ENCODE measurements at regions not wholly inside any gene's neighbourhood (a gene's known extent, or its start where the extent isn't known, plus 50 kb on each side); places are given as distances from the start of the nearest gene placed in this dataset.
A peak's percentile ranks its signal among the peaks of the same experiment; 100 is the strongest.
"Not testable (repeated sequence)": the region's sequence is repeated elsewhere in the genome, so short reads cannot be mapped to it uniquely, and the experiment has no call there.

DNA sequence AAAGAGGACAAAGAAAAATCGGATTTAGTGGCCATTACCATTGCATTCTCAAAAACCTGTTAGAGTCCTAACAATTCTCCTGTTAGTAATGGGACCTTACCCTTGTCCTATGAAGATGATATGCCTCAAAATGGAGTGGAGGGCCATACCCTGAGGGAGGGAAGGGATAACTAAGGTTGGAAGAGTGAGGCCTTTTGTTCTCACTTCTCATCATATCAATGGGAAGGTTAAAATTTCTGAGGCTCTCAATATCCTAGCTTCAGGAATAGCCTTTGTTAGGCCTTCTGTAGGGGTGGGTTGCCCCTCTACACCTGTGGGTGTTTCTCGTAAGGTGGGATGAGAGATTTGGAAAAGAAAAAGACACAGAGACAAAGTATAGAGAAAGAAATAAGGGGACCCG is 109.4 kb upstream of the SGIP1 start:
- not testable (repeated sequence) for DNase-seq (ENCODE audit: low spot score)

DNA sequence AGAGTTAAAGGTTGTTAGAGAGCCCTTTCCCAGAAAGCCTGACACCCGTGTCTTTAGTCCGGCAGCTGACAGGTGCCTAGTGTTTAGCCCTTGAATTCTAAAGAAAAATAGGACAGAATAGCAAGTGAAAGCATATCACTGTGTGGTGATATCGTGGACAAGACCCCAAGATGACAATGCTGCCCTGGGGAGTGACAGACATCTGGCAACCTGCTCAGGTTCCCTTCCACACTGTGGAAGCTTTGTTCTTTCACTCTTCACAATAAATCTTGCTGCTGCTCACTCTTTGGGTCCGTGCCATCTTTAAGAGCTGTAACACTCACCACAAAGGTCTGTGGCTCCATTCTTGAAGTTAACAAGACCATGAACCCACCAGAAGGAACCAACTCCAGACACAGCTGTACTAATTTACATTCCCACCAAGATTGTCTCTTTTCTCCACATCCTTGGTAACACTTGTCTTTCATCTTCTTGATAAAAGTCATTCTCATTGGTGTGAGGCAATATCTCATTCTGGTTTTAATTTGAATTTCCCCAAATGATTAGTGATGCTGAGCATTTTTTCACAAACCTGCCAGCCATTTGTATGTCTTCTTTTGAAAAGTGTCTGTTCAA is 107.6 kb upstream of the SGIP1 start:
- no peak for DNase-seq (ENCODE audit: low spot score)

DNA sequence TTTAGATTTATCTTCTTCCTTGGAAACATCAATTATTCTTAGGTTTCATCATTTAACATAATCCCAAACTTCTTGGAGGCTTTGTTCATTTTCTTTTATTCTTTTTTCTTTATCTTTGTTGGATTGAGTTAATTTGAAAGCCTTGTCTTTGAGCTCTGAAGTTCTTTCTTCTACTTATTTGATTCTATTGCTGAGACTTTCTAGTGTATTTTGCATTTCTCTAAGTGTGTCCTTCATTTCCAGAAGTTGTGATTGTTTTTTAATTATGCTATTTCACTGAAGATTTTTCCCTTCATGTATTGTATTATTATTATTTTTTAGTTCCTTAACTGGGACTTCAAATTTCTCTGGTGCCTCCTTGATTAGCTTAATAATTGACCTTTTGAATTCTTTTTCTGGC is 103.1 kb upstream of the SGIP1 start:
- not testable (repeated sequence) for DNase-seq (ENCODE audit: low spot score)

DNA sequence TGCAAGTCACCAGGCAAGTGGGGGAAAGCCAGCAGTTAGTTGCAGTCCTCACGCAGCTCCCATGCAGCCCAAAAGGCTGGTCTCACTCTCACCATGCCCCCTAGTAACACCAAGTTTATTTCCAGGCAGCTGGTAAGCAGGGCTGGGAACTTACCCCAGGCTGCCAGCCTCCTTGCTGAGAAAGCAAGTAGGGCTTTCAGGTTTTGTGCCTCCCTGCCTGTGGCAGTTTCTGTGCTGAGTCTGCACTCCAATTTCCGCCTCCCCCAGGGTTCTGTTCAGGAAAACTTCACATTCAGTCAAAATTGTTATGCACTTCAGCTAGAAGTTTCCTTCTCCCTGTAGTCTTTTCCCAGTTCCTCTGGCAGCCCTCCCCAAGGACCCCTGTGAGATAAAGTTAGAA is 102.0 kb upstream of the SGIP1 start:
- DNase-seq (ENCODE audit: low spot score): no peak

DNA sequence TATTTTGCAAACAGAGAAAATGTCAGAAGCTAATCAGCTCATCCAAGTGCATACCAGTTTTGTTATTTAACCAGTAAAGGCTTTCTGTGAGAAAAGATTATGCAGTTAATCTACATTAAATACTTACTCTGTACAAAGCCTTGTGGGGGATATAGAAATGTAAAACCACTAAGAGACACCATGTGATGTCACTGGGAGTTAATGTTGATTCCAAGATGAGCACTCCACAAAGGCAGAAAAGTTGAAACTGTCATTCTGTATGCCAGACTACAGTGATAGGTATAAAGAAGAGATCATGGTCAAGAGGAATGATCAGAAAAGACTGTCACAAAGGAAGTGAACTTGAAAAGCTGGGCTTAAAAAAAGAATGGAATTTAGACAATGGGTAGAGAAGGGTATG is 100.3 kb upstream of the SGIP1 start:
- no peak for DNase-seq (ENCODE audit: low spot score)

DNA sequence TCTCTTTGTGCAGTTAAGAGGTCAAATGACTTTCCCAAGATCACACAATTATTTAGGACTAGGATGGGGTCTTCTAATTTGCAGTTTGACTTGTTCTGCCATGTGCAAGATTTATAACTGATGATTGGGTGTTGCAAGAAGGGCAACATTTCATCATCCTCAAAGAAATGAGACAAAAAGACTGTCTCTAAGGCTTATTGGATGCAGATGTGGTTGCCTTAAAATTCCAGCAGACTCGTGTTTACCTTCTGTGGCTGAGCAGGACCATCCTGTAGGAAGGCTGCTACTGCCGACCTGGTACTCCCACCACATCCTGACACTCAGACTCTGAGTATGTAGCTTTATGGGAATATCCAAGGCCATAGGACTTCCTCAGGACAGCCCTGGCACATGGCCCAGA is 99.9 kb upstream of the SGIP1 start:
- DNase-seq (ENCODE audit: low spot score): no peak

DNA sequence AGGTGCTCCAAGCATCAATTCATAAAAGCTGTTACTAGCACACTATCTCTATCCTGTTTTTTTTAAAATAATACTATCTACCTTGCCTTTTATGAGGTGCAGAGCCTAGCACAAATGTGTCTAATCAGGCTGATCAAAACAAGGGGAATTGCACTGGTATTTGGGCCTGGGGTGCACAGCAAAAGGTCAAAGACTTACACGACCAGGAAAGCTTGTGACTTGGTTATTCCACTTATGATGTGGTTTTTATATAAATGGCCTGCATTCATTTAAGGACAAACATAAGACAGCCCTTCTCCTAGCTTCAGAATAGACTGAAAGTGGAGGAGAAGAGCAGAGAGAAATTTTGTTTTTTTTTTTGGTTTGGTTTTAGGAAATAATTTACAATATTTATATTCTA is 98.4 kb upstream of the SGIP1 start:
- DNase-seq (ENCODE audit: low spot score): no peak

DNA sequence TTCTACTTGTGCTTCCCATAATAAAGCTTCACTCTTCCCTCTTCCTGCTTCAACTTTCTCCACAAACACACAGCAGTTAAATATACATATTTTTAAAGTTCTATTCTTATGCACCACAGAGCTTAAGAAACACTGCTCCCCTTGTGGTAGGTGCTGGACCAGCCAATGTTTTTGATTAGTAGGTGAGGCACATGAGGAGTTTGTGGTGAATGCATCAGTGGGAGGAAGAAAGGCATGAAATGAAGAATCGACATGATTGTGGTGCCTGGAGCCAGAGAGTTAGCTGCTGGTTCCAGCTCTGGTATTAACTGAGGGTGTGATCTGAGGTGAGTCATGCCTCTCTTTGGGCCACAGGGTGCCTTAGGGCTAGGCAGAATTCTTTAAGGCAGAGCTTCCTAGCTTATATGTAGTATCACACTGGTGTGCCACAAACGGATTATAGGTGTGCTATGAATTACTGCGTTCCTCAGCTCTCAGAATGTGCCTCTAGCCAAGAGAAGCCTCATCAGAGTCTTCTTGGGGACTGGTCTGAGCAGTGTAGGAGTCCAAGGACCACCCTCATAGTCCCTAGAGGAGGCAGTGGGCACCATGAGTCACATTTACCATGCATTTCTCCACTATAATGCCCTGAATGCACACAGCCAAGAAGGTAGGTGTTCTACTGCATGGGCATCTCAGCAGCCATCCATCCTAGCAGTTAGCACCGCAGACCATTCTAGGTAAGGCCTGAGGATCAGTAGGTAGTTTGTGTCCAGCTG is 97.4 kb upstream of the SGIP1 start:
- no peak for DNase-seq (ENCODE audit: low spot score)

DNA sequence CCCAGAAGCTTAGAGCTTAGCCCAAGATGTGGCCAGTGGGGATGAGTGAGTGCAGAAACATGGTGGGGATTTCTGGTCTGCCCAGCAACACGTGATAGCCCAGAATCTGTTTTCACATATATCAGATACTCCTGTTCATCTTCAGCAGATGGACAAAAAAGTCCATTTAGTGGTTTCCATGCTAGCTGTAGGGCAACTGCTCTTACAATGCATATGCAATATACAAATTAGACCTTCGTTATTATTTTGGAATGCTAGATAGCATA is 96.9 kb upstream of the SGIP1 start:
- DNase-seq (ENCODE audit: low spot score): no peak

DNA sequence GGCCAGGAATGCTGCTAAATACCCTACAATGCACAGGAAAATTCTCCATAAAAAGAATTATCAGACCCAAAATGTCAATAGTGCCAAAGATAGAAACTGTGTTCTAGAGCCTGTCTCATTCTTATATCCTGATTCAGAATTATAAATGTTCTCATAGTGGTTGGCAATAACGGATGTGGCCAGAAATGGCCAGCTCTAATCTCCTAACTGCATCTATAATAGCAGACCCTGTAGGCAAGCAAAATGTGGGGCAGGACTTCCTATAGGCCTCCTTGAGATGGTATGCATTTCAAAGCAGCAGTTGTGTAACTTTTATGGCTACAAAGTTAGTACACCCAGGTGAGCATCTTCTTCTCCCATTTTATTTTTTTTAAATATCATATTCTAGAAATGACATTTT is 95.9 kb upstream of the SGIP1 start:
- DNase-seq (ENCODE audit: low spot score): no peak

DNA sequence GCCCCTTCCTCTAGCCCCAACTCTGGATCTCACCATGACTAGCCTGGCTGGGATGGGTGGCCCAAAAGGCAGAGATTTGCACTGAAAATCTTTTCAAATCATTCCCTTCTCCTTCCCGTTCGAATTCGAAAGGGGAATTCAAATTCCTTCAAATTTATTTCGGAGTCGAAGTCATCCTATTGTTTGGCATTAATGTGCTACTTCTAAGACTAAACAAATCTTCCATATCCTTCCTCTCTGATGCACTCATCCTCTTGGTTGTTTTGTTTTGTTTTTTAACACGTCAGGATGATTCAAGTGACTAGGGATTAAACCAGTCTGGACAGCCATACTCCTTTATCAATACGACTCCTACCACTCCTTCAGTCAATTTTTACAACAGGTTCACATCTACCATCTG is 95.5 kb upstream of the SGIP1 start:
- no peak for DNase-seq (ENCODE audit: low spot score)

DNA sequence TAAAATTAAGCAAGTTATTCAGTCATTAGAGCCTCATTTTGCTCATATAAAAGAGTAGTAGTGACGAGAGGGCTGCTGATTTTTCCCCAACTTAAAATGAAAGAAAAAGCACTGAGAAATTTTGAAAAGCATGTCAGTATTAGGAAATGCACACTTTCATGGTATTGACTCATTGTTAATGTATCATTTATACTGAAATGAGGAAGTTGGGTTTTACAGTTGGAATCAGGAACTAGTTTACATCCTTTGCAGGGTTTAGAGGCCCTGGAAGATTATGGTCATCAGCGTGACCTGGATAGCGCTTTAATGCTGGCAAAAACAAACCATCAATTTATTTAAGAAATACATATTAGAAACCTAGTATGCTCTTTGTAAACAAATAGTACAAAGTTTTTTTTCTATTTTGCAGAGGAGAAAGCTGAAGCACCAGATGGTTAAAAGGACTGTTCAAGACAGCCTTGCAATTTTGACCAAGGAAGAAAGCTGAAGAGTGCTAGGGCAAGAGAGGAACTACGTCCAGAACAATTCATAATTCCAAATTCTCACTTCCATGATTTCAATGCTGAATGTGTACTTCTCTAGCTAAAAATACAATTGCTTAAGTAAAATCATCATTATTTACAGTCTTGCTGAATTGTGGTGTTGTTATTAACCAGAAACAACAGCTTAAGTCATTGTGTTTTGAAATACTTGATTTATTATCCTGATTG is 94.8 kb upstream of the SGIP1 start:
- DNase-seq (ENCODE audit: low spot score): peak; percentile 43

DNA sequence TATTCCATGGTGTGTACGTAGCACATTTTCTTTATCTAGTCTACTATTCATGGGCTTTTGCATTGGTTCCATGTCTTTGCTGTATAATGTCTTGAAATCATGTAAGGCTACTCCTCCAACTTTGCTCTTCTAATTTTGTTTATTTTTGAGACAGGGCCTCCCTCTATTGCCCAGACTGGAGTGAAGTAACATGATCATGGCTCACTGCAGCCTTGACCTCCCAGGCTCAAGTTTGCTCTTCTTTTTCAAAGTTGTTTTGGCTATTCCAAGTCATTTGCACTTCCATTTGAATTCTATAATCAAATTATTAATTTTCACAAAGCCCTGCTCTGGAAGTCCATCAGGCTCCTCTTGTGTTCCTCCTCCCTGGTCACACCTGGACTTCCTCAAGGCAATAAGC is 90.2 kb upstream of the SGIP1 start:
- peak; percentile 14 for DNase-seq (ENCODE audit: low spot score)

DNA sequence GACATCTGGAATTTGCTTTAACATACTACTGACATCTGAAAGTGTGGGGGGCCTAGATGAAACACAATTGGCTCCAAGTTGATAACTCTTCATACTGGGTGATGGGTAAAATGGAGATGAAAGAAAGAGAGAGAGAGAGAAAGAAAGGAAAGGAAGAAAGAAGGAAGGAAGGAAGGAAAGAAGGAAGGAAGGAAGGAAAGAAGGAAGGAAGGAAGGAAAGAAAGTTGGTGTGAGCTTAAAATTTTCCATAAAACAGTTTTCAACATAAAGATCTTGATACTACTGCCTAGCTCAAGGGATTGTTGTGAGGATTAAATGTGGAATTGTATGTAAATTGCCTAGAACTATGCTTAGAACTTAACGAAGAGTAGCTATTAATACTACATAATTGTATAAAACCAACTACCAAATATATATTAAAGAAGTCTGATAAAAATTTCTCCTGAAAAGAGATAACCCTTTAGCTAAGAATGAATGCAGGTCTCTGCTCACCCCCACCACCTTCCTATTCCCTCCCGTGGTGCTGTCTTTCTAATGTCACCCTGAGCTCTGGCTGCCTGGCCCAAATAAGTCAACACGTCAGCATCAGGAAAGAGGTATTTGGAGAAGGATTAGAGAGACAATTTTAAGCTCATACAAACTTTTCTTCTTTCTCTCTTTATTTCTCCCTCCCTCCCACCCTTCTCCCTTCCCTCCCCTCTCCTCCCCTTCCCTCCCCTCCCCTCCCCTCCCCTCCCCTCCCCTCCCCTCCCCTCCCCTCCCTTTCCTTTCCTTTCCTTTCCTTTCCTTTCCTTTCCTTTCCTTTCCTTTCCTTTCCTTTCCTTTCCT is 89.3 kb upstream of the SGIP1 start:
- no peak for DNase-seq (ENCODE audit: low spot score)

DNA sequence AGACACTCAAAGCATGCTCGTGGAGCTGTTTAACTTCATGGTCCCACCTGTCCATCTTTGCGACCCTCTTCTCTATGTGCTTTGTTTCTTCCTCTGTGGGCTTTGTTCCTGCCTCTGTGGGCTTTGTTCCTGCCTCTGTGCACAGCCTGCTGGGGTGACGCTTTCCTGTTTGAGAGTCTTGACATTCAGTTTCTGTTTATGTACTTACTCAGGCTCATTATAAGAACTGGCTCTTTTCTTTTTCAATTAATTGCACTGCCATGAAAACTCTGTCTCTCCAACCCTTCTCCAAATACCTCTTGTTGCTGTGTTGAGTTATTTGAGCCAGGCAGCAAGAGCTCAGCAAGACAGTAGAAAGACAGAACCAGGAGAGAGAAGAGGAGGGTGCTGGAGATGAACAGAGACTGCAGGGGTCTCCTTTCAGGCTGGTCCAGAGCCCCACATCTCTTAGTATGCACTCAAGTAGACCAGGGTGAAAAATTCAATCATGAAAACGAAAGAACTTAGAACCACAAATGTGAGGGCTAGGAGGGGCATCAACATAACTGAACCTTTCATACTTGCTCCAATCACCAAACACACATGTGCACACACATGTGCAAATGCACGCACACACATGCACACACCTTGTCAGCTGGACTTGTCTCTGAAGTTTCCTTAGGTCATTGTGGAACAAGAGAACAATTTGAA is 88.3 kb upstream of the SGIP1 start:
- peak; percentile 58 for DNase-seq (ENCODE audit: low spot score)

DNA sequence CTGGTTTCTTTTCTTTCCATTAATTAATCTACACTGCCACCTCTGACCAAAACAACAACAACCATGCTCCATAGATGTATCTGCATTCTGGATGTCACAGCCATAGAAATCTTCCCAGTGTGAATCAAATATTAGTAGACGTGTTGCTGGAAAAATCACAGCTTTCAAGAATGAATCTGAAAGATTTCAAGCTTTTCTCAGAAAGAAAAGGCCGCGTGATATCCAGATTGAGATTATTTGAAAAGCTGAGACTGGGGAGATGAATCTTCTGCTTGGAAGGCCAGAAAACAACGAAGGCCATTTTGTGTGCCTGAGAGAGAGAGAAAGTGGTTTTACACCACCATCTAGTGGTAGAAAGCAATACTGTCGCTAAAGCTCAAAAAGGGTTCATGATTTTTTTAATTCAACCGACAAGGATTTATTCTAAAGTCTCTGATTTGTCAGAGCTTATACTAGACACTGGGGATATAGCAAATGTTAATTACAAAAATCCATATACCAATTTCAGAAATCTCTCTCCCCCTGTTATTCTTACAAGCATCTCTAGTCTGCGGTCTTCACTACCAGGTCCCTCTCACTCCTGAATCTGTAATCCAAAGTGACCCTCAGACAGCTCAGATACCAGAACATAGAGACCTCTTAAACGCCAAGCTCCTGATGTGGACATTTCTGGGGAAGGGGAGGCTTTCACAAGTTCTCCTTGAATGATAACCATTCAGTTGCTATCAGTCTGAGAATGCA is 87.5 kb upstream of the SGIP1 start:
- peak; percentile 87 for DNase-seq (ENCODE audit: low spot score)

DNA sequence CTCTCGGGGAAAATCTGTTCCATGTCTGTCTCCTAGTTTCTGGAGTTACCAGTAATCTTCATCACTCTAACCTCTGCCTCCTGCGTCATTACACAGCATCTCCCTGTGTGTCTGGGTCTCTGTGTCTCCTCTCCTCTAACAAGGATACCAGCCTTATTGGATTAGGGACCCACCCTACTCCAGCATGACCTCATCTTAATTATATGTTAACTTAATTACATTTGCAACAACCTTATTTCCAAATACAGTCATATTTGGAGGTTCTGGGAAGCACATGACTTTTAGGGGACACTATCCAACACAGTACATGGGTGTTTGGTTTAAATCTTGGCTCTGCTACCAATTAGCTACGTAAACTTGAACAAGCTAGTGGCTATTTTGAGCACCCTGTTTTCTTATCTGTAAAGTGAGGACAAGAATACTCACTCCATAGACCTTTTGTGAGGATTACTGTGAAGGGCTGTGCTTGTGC is 83.9 kb upstream of the SGIP1 start:
- no peak for DNase-seq (ENCODE audit: low spot score)

DNA sequence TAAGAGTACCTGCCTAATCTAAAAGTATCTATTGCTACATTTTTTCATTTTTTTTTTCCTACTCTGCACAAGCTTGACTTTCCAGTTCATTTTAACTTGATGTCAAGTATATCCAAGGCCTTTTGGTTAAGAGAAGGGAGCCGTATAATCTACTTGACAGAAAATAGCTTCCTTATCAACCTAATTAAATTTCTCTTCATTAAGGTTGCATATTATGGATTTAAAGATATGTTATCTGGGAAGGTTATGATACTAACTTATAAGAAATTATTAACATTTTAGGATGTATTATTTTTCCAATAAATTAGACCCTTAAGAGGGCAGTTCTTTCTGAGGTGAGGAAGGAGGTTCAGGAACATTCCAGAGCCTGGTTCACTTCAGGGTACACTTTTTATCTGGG is 83.1 kb upstream of the SGIP1 start:
- no peak for DNase-seq (ENCODE audit: low spot score)

DNA sequence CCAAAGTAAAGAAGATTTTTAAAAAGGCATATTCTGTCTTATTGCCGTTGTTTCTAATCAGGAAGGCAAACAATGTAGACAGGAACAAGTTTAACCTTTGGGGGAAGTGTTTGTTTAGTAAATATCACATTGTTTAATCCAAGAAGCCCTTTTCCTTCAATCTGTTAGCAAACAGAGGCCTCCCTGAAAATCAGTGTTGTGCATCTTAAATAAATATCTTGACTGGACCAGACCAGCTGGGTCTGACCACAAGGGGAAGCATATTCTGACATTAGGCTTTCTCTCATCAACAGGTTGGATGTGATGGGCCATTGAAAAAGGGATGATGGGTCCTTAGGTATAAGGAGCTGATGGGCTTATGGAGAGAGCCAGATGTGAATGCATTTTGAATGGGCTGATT is 81.8 kb upstream of the SGIP1 start:
- no peak for DNase-seq (ENCODE audit: low spot score)

DNA sequence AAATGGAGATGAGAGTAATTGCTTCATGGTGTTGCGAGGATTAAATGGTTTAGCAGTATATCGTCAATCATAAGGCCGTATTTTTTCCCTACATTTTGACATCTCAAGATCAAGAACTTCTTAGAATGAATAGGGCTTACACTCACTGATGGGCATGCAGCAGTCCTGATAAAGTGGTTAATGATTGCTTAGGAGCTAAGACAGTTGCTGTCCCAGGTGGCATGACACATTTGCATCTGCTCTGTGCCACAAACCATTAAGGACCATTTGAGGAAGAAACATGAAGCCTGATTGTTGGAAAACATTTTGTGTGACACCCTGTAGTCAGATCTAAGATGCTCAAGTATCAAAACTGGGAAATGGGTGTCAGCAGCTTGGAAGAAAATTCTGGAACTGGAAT is 81.0 kb upstream of the SGIP1 start:
- DNase-seq (ENCODE audit: low spot score): no peak

DNA sequence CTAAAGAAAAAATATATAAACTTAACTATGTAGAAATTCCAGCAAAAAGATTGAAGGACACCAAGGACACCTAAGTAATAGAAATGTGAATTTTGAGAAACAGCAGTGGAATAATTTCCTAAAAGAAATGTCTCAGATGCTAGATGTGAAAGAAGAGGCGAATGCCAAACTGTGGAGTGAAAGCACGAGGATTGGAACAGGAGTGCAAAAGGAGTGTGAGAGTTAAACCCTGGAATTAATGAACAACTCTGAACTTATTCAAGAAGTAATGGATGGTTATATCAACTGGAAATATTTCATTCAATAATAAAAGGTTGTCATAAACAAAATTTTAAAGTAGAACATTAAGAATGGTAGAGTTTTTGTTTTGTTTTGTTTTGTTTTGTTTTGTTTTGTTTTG is 78.5 kb upstream of the SGIP1 start:
- DNase-seq (ENCODE audit: low spot score): no peak
